ENCODE measurements at regions not wholly inside any gene's neighbourhood (a gene's known extent, or its start where the extent isn't known, plus 50 kb on each side); places are given as distances from the start of the nearest gene placed in this dataset.

DNA sequence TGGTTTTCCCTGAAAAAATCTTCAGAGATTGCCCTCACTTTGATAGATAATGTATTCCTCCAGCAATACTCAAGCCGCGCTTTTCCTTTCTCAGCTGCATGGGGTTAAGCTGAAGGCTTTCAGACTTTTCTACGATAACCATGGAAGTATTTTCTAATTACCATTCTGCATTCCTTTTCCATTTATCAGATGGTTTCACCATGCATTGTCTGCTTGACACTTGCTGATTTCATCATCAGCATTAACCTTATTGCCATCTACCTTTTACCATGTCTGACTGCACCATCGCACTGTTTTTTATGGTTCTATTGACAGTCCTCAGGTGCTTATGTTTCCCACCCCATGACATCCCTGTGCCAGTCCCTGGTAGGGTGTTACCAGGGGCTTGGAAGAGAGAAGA, 91.6 kb downstream of the DMAC1 start:
- H3K4me3 ChIP-seq (replicated peaks; ENCODE audit: low read depth, low read length) = no peak overlapping the region
- TF ChIP-seq, protein P1, sequence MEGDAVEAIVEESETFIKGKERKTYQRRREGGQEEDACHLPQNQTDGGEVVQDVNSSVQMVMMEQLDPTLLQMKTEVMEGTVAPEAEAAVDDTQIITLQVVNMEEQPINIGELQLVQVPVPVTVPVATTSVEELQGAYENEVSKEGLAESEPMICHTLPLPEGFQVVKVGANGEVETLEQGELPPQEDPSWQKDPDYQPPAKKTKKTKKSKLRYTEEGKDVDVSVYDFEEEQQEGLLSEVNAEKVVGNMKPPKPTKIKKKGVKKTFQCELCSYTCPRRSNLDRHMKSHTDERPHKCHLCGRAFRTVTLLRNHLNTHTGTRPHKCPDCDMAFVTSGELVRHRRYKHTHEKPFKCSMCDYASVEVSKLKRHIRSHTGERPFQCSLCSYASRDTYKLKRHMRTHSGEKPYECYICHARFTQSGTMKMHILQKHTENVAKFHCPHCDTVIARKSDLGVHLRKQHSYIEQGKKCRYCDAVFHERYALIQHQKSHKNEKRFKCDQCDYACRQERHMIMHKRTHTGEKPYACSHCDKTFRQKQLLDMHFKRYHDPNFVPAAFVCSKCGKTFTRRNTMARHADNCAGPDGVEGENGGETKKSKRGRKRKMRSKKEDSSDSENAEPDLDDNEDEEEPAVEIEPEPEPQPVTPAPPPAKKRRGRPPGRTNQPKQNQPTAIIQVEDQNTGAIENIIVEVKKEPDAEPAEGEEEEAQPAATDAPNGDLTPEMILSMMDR (IDR thresholded peaks at IDR 0.05; ENCODE audit: low read depth, low read length, missing control alignments) = no peak
- DNase-seq (ENCODE audit: extremely low read depth, low read depth) = no peak

DNA sequence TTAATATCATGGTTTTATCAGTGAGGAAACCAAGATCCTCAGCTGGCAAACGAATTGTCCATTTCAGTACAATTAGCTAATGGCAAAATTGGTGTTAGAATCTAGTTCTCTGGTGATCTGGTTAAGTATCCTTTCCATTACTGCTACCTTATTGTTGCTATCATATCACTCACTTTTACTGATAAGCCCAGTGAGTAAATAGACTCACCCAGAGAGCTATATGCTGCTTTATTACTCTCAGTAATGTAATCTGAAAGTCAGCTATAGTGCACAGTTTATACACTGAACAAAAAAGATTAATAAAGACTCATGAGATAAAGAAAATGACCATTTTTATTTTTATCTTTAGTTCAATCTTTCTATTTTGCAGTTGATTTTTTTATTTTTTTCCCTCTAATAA, 95.0 kb downstream of the DMAC1 start:
- DNase-seq (ENCODE audit: extremely low read depth, low read depth) = no peak
- TF ChIP-seq, protein P1 (IDR thresholded peaks at IDR 0.05; ENCODE audit: low read depth, low read length, missing control alignments) = no peak
- no peak overlapping the region for H3K4me3 ChIP-seq (replicated peaks; ENCODE audit: low read depth, low read length)

DNA sequence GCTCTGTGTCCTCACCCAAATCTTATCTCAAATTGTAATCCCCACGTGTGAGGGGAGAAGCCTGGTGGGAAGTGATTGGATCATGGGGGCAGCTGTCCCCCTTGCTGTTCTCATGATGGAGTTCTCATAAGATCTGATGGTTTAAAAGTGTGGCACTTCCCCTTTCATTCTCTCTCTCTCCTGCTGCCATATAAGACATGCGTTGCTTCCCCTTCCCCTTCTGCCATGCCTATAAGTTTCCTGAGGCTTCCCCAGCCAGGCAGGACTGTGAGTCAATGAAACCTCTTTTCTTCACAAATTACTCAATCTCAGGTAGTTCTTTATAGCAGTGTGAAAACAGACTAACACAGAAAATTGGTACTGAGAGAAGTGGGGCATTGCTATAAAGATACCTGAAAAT, 107.7 kb downstream of the DMAC1 start:
- DNase-seq (ENCODE audit: extremely low read depth, low read depth) = no peak
- TF ChIP-seq, protein P1 (IDR thresholded peaks at IDR 0.05; ENCODE audit: low read depth, low read length, missing control alignments) = no peak
- H3K4me3 ChIP-seq (replicated peaks; ENCODE audit: low read depth, low read length) = no peak overlapping the region

DNA sequence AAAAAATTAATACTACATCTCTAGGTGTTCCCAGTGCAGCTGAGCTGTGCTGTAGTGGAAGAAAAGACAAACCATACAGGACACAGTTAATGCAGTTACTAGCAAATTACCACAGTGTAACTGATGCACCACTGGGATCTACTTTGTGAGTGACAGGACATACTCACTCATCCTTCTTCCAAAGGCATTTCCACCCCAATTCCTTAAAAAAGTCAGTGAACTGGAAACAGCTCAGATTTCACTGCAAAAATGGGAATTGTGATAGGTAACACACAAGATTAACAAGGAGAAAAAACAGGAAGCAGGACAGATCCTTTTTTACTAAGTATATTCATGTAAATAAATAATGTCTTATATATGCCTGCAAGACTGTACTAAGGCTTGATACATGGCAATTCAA, 109.6 kb downstream of the DMAC1 start:
- TF ChIP-seq, protein P1 (IDR thresholded peaks at IDR 0.05; ENCODE audit: low read depth, low read length, missing control alignments) = no peak
- DNase-seq (ENCODE audit: extremely low read depth, low read depth) = no peak
- no peak overlapping the region for H3K4me3 ChIP-seq (replicated peaks; ENCODE audit: low read depth, low read length)

DNA sequence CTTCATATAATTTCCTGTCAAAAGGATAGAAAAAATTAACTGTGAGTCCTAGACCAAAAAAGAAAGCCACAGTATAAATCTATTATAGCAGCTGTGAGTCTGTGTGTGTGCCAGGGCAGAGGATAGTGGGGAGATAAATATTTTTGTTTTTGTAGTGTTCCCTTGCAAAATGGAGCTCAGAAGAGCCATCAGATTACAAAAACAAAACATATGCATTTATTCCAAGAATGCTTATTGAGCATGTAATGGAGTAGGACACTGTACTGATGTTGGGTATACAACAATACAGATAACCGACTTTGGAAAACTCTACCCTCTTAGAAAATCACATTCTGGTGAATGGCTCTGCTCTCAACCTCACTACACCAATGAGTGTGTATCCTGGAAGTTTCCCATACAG, 111.0 kb downstream of the DMAC1 start:
- TF ChIP-seq, protein P1 (IDR thresholded peaks at IDR 0.05; ENCODE audit: low read depth, low read length, missing control alignments) = no peak
- no peak overlapping the region for H3K4me3 ChIP-seq (replicated peaks; ENCODE audit: low read depth, low read length)
- no peak for DNase-seq (ENCODE audit: extremely low read depth, low read depth)

DNA sequence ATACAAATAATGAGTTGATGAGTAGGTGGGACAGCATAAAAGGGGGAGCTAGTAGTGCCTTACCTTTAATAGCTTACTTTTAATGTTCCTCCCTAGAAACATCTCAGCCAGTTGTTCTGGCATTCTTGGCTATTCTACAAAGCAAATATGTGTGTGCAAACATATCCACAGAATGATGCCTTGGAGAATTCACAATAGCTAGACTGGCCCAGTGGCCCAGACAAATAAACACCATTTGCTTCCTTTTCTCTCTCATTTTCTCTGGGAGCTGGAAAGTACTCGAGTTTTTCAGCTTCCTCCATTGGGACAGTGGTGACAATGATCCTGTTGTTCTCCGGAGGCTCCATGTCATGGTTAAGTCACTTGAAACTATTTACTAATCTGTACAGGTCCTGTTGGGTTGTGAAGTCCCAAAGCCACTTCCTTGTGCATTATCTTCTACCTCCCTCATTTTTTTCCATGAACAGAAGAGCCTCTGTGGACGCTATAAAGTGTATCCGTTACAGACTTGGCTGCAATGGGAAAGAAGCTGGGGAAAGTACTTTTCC, 122.9 kb downstream of the DMAC1 start:
- no peak overlapping the region for H3K4me3 ChIP-seq (replicated peaks; ENCODE audit: low read depth, low read length)
- DNase-seq (ENCODE audit: extremely low read depth, low read depth) = no peak
- TF ChIP-seq, protein P1 (IDR thresholded peaks at IDR 0.05; ENCODE audit: low read depth, low read length, missing control alignments) = no peak

DNA sequence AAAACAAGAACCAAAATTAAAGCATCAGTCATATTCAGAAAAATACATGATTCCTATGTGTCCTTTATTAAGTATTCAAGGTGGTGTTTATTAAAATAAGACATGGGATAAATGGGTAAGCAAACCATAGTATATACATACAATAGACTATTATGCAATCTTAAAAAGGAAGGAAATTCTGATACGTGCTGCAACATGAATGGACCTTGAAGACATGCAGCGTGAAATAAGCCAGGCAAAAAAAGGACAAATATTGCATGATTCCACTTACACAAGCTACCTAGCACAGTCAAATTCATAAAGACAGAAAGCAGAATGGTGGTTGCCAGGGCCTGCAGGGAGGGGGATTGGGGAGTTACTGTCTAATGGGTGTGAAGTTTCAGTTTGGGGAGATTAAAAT, 127.7 kb downstream of the DMAC1 start:
- H3K4me3 ChIP-seq (replicated peaks; ENCODE audit: low read depth, low read length) = no peak overlapping the region
- no peak for DNase-seq (ENCODE audit: extremely low read depth, low read depth)
- TF ChIP-seq, protein P1 (IDR thresholded peaks at IDR 0.05; ENCODE audit: low read depth, low read length, missing control alignments) = no peak

Data from HFF-Myc (cell line).